ENCODE measurements at regions not wholly inside any gene's neighbourhood (a gene's known extent, or its start where the extent isn't known, plus 50 kb on each side); places are given as distances from the start of the nearest gene placed in this dataset.

- TF ChIP-seq CTCF (IDR thresholded peaks at IDR 0.05) (no peak), POLR2AphosphoS5 (IDR thresholded peaks at IDR 0.05) (no peak)
Observed at GRCh38 chr2:8320311-8321066, 361.4 kb upstream of the ID2 start.
